ENCODE measurements at regions not wholly inside any gene's neighbourhood (a gene's known extent, or its start where the extent isn't known, plus 50 kb on each side); places are given as distances from the start of the nearest gene placed in this dataset.

GRCh38 chr10:83515001-83515400 lies 624.3 kb upstream of the GHITM start:
- TF ChIP-seq, protein P1, sequence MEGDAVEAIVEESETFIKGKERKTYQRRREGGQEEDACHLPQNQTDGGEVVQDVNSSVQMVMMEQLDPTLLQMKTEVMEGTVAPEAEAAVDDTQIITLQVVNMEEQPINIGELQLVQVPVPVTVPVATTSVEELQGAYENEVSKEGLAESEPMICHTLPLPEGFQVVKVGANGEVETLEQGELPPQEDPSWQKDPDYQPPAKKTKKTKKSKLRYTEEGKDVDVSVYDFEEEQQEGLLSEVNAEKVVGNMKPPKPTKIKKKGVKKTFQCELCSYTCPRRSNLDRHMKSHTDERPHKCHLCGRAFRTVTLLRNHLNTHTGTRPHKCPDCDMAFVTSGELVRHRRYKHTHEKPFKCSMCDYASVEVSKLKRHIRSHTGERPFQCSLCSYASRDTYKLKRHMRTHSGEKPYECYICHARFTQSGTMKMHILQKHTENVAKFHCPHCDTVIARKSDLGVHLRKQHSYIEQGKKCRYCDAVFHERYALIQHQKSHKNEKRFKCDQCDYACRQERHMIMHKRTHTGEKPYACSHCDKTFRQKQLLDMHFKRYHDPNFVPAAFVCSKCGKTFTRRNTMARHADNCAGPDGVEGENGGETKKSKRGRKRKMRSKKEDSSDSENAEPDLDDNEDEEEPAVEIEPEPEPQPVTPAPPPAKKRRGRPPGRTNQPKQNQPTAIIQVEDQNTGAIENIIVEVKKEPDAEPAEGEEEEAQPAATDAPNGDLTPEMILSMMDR (IDR thresholded peaks at IDR 0.05): no peak
- no peak for TF ChIP-seq POLR2A (IDR thresholded peaks at IDR 0.05)

Data from vagina (tissue), 2 donors.